Thyroid gland (tissue), 4 donors: ENCODE measurements at regions not wholly inside any gene's neighbourhood (a gene's known extent, or its start where the extent isn't known, plus 50 kb on each side); places are given as distances from the start of the nearest gene placed in this dataset.

ENCODE experiments used
- CTCF ChIP-seq, 6 experiments: fragments of 200-600 bp in 3 of 6; fragments of 450-650 bp in 3 of 6; sonication (generic) in 3 of 6; IDR thresholded peaks; one replicate each; pipeline ENCODE4 v1.5.1; 2016 to 2019; ENCODE audit warnings: antibody characterized with exemption in 6 of 6, mild to moderate bottlenecking in 2 of 6, inconsistent platforms in 1 of 6, moderate library complexity in 1 of 6
- POLR2A ChIP-seq, 2 donors: fragments of 450-650 bp; IDR thresholded peaks; one replicate each; pipeline ENCODE4 v1.6.1; 2017; ENCODE audit warnings: antibody characterized with exemption in 2 of 2, mild to moderate bottlenecking in 2 of 2, moderate library complexity in 1 of 2

- no peak for TF ChIP-seq POLR2A (IDR thresholded peaks at IDR 0.05)
- no peak for TF ChIP-seq CTCF (IDR thresholded peaks at IDR 0.05)
Measured at GRCh38 chr2:204081487-204082425, 145.2 kb downstream of the ICOS start.
